Inferior parietal cortex (tissue), 1 donor: ENCODE measurements at regions not wholly inside any gene's neighbourhood (a gene's known extent, or its start where the extent isn't known, plus 50 kb on each side); places are given as distances from the start of the nearest gene placed in this dataset.

Experiments used
- DNase-seq: peaks from one replicate; pipeline ENCODE4 v3.0.0-alpha.2; 2016; ENCODE audit errors: extremely low spot score

DNA sequence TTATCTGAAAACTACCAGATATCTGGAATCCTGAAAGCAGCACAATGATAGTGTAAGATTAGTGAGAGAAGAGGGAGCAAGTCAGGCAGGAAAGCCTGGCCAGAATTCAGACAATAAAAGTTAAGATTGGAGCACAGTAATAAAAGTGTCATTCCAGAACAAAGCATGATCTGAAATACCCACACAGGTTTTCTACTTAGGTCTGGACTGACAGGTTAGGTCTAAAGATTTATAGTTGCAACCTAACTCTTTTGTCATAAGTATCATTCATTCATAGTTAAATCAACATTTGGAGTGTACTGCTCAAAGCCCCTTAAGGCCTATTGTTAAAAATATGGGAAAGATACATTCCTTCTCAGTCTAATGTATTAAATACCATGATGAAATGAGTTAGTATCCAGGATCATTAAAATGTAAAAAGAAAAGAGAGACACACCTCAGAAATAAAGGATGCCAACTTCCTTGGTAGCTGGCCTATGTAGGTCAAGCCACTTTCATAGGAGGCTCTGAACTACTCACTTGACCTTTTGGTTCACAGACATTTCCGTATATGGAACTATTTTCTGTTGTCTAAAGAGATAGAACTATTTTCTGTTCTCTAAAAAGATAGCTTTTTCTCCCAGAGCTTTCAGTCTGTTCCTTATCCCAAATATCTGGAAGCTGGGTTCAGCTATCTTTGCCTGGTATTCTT is 105.2 kb downstream of the FAS start:
- DNase-seq: no peak

DNA sequence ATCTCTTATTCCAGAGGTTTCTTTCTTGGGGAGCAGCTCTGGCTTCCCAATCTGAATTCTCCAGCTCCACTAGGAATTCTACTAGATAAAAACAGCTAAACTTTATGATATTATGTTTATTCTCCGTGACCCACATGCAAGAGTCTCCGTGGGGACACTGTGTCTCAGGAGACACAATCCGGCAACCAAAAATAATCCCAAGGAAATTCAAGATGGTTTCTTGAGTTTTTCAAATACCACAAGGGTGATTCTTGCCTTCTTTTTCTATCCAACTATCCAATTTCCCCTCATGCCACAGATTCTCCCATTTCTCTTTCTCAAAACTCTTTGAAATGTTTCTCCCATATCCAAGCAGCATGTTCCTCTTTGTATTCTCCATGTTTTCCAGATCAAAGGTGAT is 103.1 kb downstream of the FAS start:
- no peak for DNase-seq

DNA sequence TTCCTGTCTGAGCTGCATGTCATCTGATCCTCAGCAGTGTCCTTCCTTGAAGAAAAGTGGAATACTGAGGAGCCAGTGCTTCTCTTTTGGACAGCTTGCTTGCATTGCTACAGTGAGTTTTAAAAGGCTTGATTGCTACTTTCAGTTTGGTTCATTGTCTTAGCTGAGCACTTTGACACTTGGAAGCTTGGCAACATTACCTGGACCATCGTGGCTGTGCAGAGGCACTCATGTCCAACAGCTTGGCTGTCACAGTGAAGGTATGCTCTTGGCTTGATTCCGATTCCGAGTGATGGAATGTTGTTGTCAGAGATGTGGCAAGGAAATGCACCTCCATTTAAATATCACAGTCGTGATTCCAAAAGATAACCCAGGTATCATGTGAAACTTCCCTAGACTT is 102.4 kb downstream of the FAS start:
- DNase-seq: no peak

DNA sequence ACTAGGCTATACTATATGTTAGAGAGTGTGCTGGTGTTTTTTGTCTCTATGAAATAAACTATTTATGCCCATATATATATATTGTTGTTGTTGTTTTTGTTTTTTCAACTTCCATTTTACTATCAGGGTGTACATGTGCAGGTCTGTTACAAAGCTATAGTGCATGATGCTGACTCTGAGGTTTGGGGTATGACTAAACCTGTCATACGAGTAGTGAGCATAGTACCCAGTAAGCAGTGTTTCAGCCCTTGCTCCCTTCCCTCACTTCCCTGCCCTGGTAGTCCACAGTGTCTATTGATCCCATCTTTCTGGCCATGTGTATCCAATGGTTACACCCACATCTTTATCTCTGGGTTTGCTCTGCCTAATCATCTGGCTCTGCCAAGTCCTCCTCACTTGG is 101.8 kb downstream of the FAS start:
- no peak for DNase-seq

DNA sequence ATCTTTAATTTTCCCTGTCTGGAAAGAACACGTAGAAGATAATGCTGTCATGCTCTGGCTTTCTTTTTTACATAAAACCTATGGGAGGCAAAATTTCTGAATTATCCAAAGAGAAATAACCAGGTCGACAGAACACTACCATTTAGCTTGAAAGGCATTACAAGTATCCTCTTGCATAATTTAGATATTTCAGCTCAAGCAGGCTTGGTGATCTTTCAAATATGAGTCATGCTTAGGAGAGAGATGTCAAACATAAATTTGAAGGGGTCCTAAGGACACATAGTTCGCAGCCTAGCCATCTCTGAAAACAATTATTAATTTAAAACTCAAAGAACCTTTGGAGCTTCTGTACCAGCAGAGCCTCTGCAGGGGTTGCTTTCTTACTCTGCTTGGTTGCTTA is 100.9 kb downstream of the FAS start:
- DNase-seq: no peak

DNA sequence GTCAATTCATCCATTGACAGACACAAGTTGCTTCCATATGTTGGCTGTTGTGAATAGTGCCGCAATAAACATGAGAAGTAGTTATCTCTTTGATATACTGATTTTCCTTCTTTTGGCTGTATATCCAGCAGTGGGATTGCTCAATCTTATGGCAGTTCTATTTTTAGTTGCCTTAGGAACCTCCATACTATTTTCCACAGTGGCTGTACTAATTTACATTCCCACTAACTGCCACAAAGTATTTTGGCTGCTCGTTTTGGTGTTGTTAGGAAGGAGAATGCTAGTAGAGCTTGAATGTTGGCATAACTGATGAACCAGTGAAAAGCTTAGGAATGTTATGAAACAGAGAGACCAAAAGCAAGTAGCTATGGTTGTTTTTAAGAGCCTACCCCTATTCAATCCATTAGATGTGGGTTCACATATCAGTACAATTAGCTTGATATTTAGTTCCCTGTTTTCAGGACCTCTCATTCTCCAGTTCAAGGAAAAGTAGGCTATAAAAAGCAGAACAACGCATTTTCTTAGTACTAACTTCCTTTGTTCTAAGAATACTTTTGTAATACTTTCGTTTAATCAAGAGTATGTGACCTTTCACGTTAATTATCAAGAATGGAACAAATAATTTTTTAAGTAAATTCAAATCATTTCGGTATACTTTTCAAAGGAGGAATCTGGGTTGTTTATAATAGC is 100.3 kb downstream of the FAS start:
- DNase-seq: no peak

DNA sequence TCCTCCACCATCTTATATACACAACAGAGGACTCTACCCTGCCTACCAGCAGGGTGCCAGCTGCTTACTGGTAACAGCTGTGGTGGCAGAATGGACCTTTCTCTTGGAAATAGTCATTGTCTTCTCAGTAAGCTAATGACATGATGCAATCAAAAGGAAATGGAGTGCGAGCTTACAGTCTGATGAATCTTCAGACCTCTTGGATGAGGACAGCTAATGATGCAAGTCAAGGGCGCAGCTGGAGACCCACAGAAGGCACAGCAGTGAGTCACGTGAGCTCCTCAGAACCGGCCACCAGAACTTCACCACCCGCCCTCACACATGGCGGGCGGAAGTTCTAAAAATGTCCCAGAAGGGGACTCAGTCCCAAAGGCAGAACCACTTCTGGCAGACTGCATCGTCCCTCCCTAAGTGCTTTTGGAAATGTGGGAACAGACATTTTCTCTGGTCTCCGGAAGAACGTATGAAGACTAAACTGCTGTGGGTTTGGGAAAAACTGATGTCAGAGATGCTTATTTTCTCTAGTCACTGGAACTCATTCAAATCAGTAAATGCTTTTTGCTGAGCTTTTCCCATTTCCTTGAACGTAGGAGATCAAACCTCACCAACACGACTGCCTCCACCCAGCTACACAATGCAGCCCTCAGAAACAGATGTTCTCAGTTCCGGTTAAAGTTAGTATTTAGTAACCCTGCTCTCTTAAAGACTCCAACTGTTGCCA is 96.4 kb downstream of the FAS start:
- DNase-seq: no peak

DNA sequence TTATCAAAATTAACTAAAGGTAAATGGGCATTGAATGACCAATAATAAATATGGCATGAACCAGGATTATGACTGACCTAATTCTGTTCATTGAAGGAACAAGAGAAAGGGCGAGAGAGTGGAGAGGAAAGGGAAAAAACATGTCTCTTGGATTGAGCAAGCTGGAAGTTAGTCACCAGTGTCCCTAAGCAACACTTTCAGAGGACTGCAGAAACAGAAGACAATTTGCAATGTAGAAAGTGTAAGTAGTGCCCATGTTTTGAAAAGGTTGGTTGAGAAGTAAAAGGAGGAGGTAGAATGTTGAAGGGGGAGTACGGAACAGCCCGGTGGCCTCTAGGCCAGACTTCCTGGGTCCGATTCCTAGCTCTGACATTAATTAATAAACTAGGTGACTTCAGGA is 94.6 kb downstream of the FAS start:
- no peak for DNase-seq

DNA sequence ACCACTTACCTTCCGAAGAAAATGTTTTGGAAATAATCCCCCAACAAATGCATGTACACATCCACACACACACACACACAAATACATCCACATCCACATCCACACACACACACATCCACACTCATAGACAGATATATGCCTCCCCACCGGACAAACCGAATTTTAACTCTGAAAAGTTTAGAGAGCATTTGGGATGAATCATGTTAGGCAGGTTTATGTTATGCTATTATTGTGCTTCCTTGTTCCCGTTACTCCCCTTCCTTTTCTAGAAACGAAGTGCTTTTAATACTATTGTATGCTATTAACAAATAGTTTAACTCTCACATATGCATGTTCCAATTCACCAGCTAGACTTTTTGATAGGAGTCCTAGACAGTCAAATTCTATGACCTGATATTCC is 91.5 kb downstream of the FAS start:
- no peak for DNase-seq

DNA sequence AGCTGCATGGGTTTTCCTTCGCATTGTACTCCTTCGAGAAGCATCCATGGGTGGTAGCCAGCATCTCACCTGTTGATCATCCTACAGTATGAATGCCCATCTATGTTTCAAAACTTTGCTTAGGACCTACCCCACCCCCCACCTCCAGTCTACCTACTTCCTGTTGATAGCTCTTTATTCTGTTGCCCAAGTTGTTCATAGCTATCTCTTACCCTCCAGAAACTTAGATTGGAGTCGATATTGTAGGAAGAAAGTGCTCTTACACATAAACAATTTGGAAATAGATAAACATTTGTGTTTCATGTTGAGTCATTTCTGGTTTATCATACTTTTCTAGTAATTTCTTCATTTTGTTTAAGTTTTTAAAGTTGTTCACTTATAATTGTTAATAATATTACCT is 90.1 kb downstream of the FAS start:
- no peak for DNase-seq

DNA sequence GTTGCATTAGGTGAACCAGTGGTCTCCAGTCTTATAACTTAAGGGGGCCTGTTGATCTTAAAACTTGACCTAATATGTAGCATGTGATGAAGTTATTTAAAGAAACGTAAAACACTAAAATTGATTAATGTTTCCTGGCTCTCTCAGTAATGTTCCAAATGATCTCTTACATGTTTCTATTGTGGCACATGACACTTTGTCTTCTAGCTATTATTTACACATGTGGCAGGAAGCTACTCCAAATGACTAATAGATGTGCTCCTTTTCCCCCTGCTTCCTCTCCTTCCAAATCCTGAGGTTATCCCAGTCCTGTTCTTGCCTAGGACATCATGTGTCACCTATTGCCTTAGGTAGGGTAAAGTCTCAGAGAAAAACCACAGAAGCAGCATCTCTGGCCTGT is 89.4 kb downstream of the FAS start:
- DNase-seq: no peak

DNA sequence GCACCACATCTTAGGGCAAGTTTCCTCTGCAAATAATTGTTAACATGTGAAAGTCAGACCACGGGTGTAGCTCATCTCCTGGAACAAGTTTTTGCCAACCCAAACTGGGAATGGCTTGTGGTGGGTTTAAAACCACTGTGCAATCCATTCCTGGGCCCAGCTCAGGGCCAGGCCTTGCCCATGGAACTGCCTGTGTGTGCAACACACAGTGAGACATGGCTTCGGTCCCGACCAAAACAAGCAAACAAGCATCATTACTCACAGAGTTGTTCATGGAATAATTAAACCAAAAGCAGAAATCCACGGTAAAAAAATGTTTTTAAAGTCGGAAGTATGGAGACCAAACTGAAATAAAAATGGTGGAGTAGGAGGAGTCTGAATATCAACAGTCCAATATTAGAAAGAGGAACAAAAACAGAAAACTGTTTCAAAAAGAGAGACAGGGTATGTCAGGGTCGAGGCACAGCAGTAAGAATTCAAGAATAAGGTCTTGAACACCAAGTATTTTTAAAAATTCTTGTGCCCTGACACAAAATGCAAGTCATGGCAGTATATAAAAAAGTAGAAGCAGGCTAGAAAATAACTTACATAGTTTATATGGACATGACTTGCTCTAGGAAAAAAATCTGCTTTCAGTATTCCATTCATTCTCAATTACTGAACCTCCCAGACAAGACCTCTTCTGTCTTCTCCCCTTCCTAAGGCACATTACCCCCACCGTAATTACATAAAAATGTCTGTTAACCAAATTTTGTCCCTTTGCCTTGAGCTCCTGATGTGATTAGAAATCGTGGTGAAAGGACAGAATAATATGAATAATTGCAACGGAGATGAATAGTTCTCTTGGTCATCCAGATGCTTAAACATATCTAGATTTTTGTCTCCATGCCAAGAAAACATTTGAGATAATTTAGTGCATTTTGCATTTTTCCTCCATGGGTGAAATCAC is 88.4 kb downstream of the FAS start:
- DNase-seq: no peak

DNA sequence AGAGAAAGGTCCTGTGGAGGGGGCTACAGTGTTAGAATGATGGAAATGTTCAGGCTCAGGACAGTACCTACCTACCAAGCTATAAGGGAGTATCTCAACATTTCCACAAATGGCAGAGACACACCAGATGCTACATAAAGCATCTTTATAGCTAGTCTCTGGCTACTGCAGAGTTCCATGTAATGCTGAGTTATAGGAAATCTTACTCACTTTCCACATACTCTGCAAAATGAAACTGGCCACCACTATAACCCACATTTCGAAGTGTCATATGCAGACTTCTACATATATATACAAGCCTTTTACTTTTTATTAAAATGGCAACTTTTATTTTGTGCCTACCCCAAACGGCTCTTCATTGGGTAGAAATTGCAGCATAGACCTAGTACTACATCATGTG is 85.5 kb downstream of the FAS start:
- no peak for DNase-seq

DNA sequence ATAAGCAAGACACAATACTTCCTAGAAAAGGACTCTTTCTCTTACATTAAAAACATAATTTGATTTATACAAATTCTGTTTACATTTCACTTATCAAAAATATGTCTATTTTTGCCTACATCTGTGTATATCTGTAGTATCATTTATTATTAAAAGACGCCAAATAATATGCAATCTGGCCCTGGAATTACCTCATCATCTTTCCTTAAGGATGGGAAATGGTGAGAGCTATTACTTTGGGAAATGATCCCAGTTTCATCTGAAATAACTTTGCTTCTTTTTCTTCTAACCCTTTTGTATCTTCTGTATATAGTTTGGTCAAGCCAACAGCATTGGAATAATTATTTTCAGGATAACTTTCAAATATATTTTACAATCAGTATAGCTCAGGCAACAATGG is 85.0 kb downstream of the FAS start:
- no peak for DNase-seq

DNA sequence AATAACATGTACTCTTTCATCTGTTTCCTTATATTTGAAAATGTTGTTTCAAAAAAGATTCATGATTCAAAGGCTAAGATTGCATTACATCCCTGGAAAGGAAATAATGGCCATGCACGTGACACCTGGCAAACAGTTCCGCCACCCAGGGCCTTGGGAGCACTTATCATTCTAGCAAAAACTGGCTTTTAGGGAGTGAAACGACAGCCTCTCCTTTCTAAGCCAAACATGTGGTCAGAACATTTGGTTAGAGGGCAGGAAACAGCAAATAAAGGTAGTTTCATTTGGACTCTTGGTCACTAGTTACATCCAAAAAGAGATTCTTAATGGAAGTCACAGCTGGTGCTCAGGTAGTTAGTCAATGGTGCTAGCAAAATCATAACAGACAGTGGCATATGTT is 83.5 kb downstream of the FAS start:
- no peak for DNase-seq

DNA sequence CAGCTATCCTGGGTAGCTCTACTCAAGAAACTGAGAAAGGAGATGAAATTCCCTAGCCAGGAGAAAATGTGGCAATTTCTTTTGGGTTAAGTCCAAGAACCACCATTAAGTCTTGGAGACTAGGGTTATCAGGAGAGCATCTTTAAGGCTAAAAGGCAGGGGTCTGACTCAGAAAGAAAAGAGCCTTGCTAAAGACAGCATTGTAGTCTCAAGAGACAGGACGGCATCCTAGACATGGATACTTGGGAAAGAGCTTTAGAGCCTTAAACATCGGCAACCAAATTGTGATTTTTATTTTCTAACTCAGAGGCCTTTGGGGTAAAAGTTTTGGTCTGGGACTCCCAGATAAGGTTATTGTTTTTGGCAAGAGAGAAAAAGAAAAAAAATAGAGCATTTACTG is 83.1 kb downstream of the FAS start:
- DNase-seq: no peak

DNA sequence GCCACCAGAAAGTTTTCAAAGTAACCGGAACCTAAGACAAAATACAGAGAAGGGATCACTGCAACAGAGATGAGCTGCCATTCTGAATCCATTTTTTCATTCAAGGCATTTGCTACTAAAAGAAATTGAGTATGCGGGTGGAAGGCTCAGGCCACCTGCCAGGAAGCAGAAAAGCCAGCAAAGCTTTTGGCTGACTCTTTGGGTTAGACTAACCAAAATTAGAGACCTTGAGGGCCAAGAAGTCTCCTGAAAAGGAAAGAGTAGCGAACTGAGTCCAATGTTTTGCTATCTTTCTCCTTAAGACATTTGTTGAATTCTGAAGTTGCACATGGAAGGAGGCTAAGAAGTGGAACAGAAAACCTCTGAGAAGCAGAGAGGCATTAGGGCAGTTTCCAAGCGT is 79.0 kb downstream of the FAS start:
- no peak for DNase-seq
